ENCODE measurements at regions not wholly inside any gene's neighbourhood (a gene's known extent, or its start where the extent isn't known, plus 50 kb on each side); places are given as distances from the start of the nearest gene placed in this dataset.

GRCh38 chr3:178451799-178452198 is 84.4 kb upstream of the KCNMB2 start:
- Histone ChIP-seq H3K4me1 (no peaks in the 10 kb centered on the region), H3K36me3 (no peaks in the 10 kb centered on the region), H3K4me3 (replicated peaks in 1 of 3) (no peak overlapping the region), H3K27ac (no peak overlapping the region), H3K27me3 (no peaks in the 10 kb centered on the region), H3K9me3 (no peaks in the 10 kb centered on the region)
- TF ChIP-seq CTCF (IDR thresholded peaks at IDR 0.05) = no peak
- TF ChIP-seq POLR2A (IDR thresholded peaks at IDR 0.05) = no peak
- intact Hi-C loops (cut with DNase I) = no loop called here
- peak; percentile 8 to 13 for DNase-seq

GRCh38 chr3:178454726-178455125 is 81.5 kb upstream of the KCNMB2 start:
- intact Hi-C loops (cut with DNase I) = no loop called here
- Histone ChIP-seq H3K9me3 (no peaks in the 10 kb centered on the region), H3K27ac (no peak overlapping the region), H3K4me1 (no peaks in the 10 kb centered on the region), H3K4me3 (replicated peaks in 1 of 3) (no peak overlapping the region), H3K27me3 (no peaks in the 10 kb centered on the region), H3K36me3 (no peaks in the 10 kb centered on the region)
- WGBS, 2 donors = 69 to 78% methylated on average over 4 of the region's 4 CpGs
- no peak for DNase-seq
- TF ChIP-seq POLR2A (IDR thresholded peaks at IDR 0.05) (no peak), CTCF (IDR thresholded peaks at IDR 0.05) (no peak)

- no peak for DNase-seq
- WGBS, 2 donors = 75 to 79% methylated on average over 1 of the region's 1 CpG
- intact Hi-C loops (cut with DNase I) = no loop called here
- no peaks in the 10 kb centered on the region for H3K9me3 ChIP-seq
- TF ChIP-seq POLR2A (IDR thresholded peaks at IDR 0.05) (no peak), CTCF (IDR thresholded peaks at IDR 0.05) (no peak)
- no peaks in the 10 kb centered on the region for H3K4me1 ChIP-seq
- no peak overlapping the region for H3K27ac ChIP-seq
- no peak overlapping the region for H3K4me3 ChIP-seq (replicated peaks in 1 of 3)
- no peaks in the 10 kb centered on the region for H3K27me3 ChIP-seq
- H3K36me3 ChIP-seq = no peaks in the 10 kb centered on the region
Measured at GRCh38 chr3:178455226-178455625, 81.0 kb upstream of the KCNMB2 start.

DNA sequence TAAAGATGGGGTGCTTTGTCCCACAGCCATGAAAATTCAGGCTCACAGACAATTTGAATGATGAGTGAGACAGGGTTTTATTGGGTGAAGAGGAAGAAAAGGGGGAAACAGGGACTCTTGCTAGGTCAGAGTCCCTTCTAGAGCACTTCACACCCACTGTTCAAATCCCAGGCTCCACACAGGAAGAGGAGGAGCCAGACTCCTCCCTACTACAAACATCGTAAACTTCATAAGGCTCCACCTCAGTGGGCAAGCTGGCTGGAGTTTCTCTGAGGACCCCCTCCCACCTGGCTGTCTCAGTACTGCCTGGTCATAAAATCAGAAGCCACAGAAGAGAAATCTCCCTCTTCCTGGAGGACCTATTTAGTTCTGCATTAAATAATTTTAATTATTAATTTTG is 80.3 kb upstream of the KCNMB2 start:
- intact Hi-C loops (cut with DNase I) = no loop called here
- 68 to 71% methylated on average over 1 of the region's 1 CpG for WGBS, 2 donors
- no peak for DNase-seq
- Histone ChIP-seq H3K27ac (no peak overlapping the region), H3K4me3 (replicated peaks in 1 of 3) (no peak overlapping the region), H3K4me1 (no peaks in the 10 kb centered on the region), H3K9me3 (no peaks in the 10 kb centered on the region), H3K36me3 (no peaks in the 10 kb centered on the region), H3K27me3 (no peaks in the 10 kb centered on the region)
- no peak for TF ChIP-seq POLR2A (IDR thresholded peaks at IDR 0.05)
- TF ChIP-seq CTCF (IDR thresholded peaks at IDR 0.05) = no peak

GRCh38 chr3:178456621-178457285 is 79.5 kb upstream of the KCNMB2 start:
- intact Hi-C loops (cut with DNase I) = no loop called here
- Histone ChIP-seq H3K36me3 (no peaks in the 10 kb centered on the region), H3K9me3 (no peaks in the 10 kb centered on the region), H3K27ac (no peak overlapping the region), H3K27me3 (no peaks in the 10 kb centered on the region), H3K4me1 (no peaks in the 10 kb centered on the region), H3K4me3 (replicated peaks in 1 of 3) (no peak overlapping the region)
- no peak for DNase-seq
- no peak for TF ChIP-seq CTCF (IDR thresholded peaks at IDR 0.05)
- TF ChIP-seq POLR2A (IDR thresholded peaks at IDR 0.05) = no peak
- 54 to 66% methylated on average over 7 of the region's 7 CpGs for WGBS, 2 donors

Measured in thyroid gland (tissue), 4 donors.